ENCODE measurements at regions not wholly inside any gene's neighbourhood (a gene's known extent, or its start where the extent isn't known, plus 50 kb on each side); places are given as distances from the start of the nearest gene placed in this dataset.
"Not testable (repeated sequence)": the region's sequence is repeated elsewhere in the genome, so short reads cannot be mapped to it uniquely, and the experiment has no call there.

- not testable (repeated sequence) for DNase-seq (ENCODE audit: low spot score)
Measured at GRCh38 chrX:23458957-23459356, 124.3 kb downstream of the PTCHD1 start.

- DNase-seq (ENCODE audit: low spot score): no peak
Measured at GRCh38 chrX:23465105-23465791, 130.6 kb downstream of the PTCHD1 start.

GRCh38 chrX:23465985-23466384 lies 131.3 kb downstream of the PTCHD1 start:
- DNase-seq (ENCODE audit: low spot score): no peak

GRCh38 chrX:23478056-23478455 lies 143.4 kb downstream of the PTCHD1 start:
- DNase-seq (ENCODE audit: low spot score): no peak

GRCh38 chrX:23478561-23478960 lies 143.9 kb downstream of the PTCHD1 start:
- no peak for DNase-seq (ENCODE audit: low spot score)

GRCh38 chrX:23482561-23482960 lies 147.9 kb downstream of the PTCHD1 start:
- no peak for DNase-seq (ENCODE audit: low spot score)

- no peak for DNase-seq (ENCODE audit: low spot score)
Measured at GRCh38 chrX:23483396-23483795, 148.7 kb downstream of the PTCHD1 start.

- no peak for DNase-seq (ENCODE audit: low spot score)
Measured at GRCh38 chrX:23493941-23494374, 159.3 kb downstream of the PTCHD1 start.

- no peak for DNase-seq (ENCODE audit: low spot score)
Measured at GRCh38 chrX:23494741-23495140, 160.1 kb downstream of the PTCHD1 start.

- no peak for DNase-seq (ENCODE audit: low spot score)
Measured at GRCh38 chrX:23497919-23498318, 163.3 kb downstream of the PTCHD1 start.

GRCh38 chrX:23501974-23502373 lies 165.3 kb upstream of the PRDX4 start:
- DNase-seq (ENCODE audit: low spot score): no peak

- DNase-seq (ENCODE audit: low spot score): no peak
Measured at GRCh38 chrX:23503835-23504539, 163.3 kb upstream of the PRDX4 start.

- no peak for DNase-seq (ENCODE audit: low spot score)
Measured at GRCh38 chrX:23504540-23504884, 162.8 kb upstream of the PRDX4 start.

- no peak for DNase-seq (ENCODE audit: low spot score)
Measured at GRCh38 chrX:23504895-23505294, 162.4 kb upstream of the PRDX4 start.

GRCh38 chrX:23505531-23506303 lies 161.6 kb upstream of the PRDX4 start:
- DNase-seq (ENCODE audit: low spot score): no peak

- no peak for DNase-seq (ENCODE audit: low spot score)
Measured at GRCh38 chrX:23509256-23509655, 158.0 kb upstream of the PRDX4 start.

GRCh38 chrX:23511793-23512192 lies 155.5 kb upstream of the PRDX4 start:
- DNase-seq (ENCODE audit: low spot score): no peak

GRCh38 chrX:23513121-23513520 lies 154.2 kb upstream of the PRDX4 start:
- DNase-seq (ENCODE audit: low spot score): no peak

- DNase-seq (ENCODE audit: low spot score): no peak
Measured at GRCh38 chrX:23514082-23514481, 153.2 kb upstream of the PRDX4 start.

- no peak for DNase-seq (ENCODE audit: low spot score)
Measured at GRCh38 chrX:23515028-23515427, 152.3 kb upstream of the PRDX4 start.

GRCh38 chrX:23523026-23523657 lies 144.2 kb upstream of the PRDX4 start:
- DNase-seq (ENCODE audit: low spot score): not testable (repeated sequence)

GRCh38 chrX:23524467-23524866 lies 142.8 kb upstream of the PRDX4 start:
- DNase-seq (ENCODE audit: low spot score): no peak

- no peak for DNase-seq (ENCODE audit: low spot score)
Measured at GRCh38 chrX:23525531-23525930, 141.8 kb upstream of the PRDX4 start.
